Right lobe of liver (tissue), 4 donors: ENCODE measurements at regions not wholly inside any gene's neighbourhood (a gene's known extent, or its start where the extent isn't known, plus 50 kb on each side); places are given as distances from the start of the nearest gene placed in this dataset.

ENCODE experiments used
- POLR2A ChIP-seq: fragments of 450-650 bp; IDR thresholded peaks from one replicate; pipeline ENCODE4 v1.6.1; 2017; ENCODE audit warnings: antibody characterized with exemption, mild to moderate bottlenecking
- TF ChIP-seq, protein P1 (sequence below), 4 donors: fragments of 200-600 bp in 3 of 4; fragments of 450-650 bp in 1 of 4; IDR thresholded peaks; one replicate each; pipeline versions ENCODE4 v1.5.1 to v1.8.0; 2016 to 2022; ENCODE audit warnings: antibody characterized with exemption in 4 of 4, mild to moderate bottlenecking in 2 of 4
- donor health status: DM: no; HTN: no; CAD: no.
- donor health status: DM: no; HTN: no; CAD: no.
- donor health status: DM: no; HTN: yes; CAD: no.

DNA sequence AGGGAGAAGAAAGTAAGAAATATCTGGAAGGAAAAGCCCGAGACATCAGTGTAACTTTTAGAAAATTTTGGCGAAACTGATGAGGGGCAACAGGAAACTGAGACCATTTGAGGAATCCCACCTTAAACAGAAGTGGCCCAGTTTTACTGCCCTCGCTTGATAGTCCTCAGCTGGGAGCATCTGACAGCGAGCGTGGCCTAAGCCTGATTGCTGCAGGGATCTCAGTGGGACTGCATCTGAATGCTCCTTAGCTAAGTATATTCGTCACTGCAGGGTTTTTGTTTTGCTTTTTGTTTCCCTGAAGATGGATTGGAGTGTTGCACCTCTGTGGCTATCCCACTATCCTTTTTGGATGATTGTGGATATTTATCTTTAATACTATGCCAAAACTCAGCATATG lies 262.7 kb upstream of the KLHL1 start:
- no peak for TF ChIP-seq POLR2A
- TF ChIP-seq, protein P1, sequence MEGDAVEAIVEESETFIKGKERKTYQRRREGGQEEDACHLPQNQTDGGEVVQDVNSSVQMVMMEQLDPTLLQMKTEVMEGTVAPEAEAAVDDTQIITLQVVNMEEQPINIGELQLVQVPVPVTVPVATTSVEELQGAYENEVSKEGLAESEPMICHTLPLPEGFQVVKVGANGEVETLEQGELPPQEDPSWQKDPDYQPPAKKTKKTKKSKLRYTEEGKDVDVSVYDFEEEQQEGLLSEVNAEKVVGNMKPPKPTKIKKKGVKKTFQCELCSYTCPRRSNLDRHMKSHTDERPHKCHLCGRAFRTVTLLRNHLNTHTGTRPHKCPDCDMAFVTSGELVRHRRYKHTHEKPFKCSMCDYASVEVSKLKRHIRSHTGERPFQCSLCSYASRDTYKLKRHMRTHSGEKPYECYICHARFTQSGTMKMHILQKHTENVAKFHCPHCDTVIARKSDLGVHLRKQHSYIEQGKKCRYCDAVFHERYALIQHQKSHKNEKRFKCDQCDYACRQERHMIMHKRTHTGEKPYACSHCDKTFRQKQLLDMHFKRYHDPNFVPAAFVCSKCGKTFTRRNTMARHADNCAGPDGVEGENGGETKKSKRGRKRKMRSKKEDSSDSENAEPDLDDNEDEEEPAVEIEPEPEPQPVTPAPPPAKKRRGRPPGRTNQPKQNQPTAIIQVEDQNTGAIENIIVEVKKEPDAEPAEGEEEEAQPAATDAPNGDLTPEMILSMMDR (IDR thresholded peaks at IDR 0.05), result no peak
